ACC112 (cell line): ENCODE measurements at regions not wholly inside any gene's neighbourhood (a gene's known extent, or its start where the extent isn't known, plus 50 kb on each side); places are given as distances from the start of the nearest gene placed in this dataset.
A peak's percentile ranks its signal among the peaks of the same experiment; 100 is the strongest.

ENCODE experiments used
- H2AFZ ChIP-seq: fragments of 200-600 bp; sonication (generic); one replicate; pipeline ENCODE4 v1.6.0; 2017; ENCODE audit warnings: antibody characterized with exemption, low read length; ENCODE audit not compliant: unreplicated experiment
- H3K27ac ChIP-seq: fragments of 200-600 bp; sonication (generic); 2 replicates; pipeline ENCODE4 v1.5.1; 2014; ENCODE audit warnings: low read depth, mild to moderate bottlenecking, antibody characterized with exemption, low read length, moderate library complexity
- H3K27me3 ChIP-seq: fragments of 200-600 bp; sonication (generic); 2 replicates; pipeline ENCODE4 v1.6.1; 2014; ENCODE audit warnings: mild to moderate bottlenecking, antibody characterized with exemption, low read length, moderate library complexity, mixed read lengths; ENCODE audit not compliant: insufficient read depth
- H3K36me3 ChIP-seq: fragments of 200-600 bp; sonication (generic); 2 replicates; pipeline ENCODE4 v1.6.1; 2016; ENCODE audit warnings: mild to moderate bottlenecking, antibody characterized with exemption, low read length, moderate library complexity, mixed read lengths; ENCODE audit not compliant: insufficient read depth
- H3K4me1 ChIP-seq: fragments of 200-600 bp; sonication (generic); one replicate; pipeline ENCODE4 v1.6.1; 2016; ENCODE audit warnings: low read length, mixed read lengths; ENCODE audit not compliant: insufficient read depth, unreplicated experiment, control insufficient read depth
- H3K4me3 ChIP-seq: fragments of 200-600 bp; sonication (generic); 2 replicates; pipeline ENCODE4 v1.5.1; 2014; ENCODE audit warnings: mild to moderate bottlenecking, low read depth, low read length
- H3K79me2 ChIP-seq: fragments of 200-600 bp; sonication (generic); one replicate; pipeline ENCODE4 v1.6.0; 2016; ENCODE audit warnings: low read length; ENCODE audit not compliant: control insufficient read depth, unreplicated experiment, insufficient read depth

DNA sequence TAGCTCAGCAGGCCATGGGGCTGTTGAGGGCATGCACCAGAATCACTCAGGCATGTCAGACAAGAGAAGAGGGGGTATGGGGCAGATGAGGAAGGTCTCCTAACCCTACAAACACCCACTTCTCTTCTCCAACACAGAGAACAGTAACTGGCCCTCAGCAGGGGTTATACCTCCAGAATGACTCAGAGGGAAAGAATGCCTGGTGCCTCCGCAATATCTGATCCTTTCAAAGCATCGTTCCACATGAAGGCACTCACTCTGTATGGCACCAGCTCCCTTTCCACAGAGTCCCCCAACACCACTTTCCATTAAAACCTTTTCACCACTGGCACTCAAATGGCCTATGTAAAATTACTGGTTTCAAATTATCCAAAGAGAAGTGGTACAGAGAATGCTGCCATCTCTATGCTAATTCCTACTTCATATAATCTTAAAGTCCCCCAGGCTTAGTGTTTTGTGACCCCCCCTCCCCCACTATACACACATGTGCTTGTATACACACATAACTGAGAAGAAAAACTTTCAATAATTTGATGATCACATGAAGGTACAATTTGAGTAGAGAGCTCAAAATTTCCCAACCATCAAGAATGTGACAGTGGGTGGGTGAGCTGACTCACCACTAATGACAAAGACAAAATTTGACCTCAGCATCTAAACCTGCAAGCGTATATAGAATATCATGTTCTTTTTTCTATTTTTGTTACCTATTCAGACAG, 91.5 kb downstream of the SIPA1L2 start:
- peak overlapping the region; percentile 55; the same call in 1 of the 2 replicates for H3K4me3 ChIP-seq
- peak overlapping the region; percentile 93 for H3K27ac ChIP-seq
- H3K36me3 ChIP-seq = no peaks in the 10 kb centered on the region
- H3K79me2 ChIP-seq = no peaks in the 10 kb centered on the region
- H3K4me1 ChIP-seq = peaks cover 20% of the 10 kb centered on the region
- H3K27me3 ChIP-seq = no peaks in the 10 kb centered on the region
- no peak overlapping the region for H2AFZ ChIP-seq

DNA sequence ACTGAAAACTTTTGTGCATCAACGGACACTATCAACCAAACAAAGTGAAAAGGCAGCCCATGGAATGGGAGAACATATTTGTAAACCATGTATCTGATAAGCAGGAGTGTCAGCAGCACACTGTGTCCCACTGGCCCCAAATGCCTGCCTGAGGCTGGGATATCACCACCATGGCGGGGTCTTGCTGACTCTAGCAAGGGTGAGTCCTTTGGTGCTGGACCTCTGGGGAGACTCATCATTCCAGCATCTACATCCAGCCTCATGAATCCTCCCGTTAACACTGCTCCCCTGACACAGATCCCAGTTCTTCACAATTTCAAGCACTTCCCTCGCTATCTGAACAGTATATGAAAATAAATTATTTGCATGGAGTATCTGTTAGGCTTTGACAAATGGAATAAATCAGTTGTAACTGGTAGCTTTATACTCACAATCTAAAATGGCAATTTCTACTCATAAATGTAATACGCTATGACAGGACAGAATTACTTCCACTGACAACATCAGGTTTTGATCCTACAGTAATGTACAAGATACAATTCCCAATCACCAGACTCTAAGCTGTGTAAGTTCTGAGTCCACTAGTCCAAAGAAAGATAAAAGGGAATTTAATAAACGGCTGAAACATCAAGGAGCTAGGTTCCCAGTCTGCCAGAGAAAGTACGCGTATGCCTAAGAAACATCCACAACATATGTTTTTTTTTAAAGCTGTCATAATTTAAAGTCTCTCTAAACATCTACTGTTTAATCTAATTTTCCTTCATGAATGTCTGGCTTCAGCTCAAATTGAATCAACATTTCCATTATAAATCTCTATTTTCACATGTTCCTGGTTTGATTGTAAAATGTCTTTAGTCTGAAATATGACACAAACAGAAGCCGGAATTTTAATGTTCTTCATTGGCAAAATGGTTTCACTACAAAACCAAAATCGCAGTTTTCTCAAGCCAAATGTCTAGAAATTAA, 95.1 kb downstream of the SIPA1L2 start:
- H3K4me3 ChIP-seq = no peak overlapping the region
- peaks cover 20% of the 10 kb centered on the region for H3K4me1 ChIP-seq
- H3K79me2 ChIP-seq = no peaks in the 10 kb centered on the region
- H2AFZ ChIP-seq = no peak overlapping the region
- no peak overlapping the region for H3K27ac ChIP-seq
- H3K27me3 ChIP-seq = no peaks in the 10 kb centered on the region
- no peaks in the 10 kb centered on the region for H3K36me3 ChIP-seq

DNA sequence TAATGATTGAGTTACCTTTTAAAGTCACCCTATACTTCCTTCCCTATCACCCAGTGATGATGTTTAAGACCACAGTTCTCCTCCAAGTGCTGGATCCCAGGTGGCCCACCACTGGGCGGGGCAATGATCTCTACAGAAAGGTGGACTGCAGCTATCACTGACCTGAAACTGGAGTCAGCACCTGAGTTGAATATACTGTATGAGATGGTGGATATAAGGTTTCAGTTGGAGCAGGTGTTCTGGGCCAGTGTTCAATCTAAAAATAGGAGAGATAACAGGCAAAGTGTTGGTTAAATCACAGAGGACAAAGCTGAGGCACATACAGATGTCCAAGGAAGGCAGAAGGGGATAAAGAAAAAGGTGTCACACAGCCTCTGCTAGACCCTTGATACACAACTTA, 96.6 kb downstream of the SIPA1L2 start:
- no peaks in the 10 kb centered on the region for H3K79me2 ChIP-seq
- H3K4me1 ChIP-seq = peaks cover 7% of the 10 kb centered on the region
- H3K27me3 ChIP-seq = no peaks in the 10 kb centered on the region
- H3K4me3 ChIP-seq = no peak overlapping the region
- H2AFZ ChIP-seq = no peak overlapping the region
- H3K27ac ChIP-seq = no peak overlapping the region
- no peaks in the 10 kb centered on the region for H3K36me3 ChIP-seq

DNA sequence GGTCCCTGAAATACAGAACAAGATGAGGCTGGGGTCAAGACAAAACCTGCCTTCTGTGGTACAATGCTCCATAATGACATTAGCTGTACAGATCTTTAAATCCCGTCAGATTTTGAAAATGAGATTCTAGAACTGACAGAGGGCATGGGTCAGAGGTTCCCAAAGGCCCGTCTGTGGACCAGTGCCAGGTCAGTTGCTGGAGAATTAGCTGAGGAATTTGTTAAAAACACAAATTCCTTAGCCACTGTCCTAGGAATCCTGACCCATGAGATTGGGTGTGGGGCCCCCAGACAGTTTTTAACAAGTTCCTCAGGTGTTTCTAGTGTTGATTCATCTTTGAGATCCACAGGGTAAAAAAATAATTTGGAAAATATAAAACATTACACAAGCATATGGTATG, 97.0 kb downstream of the SIPA1L2 start:
- H3K79me2 ChIP-seq = no peaks in the 10 kb centered on the region
- H3K36me3 ChIP-seq = no peaks in the 10 kb centered on the region
- no peak overlapping the region for H3K4me3 ChIP-seq
- no peaks in the 10 kb centered on the region for H3K27me3 ChIP-seq
- H2AFZ ChIP-seq = no peak overlapping the region
- H3K4me1 ChIP-seq = peaks cover 3% of the 10 kb centered on the region
- no peak overlapping the region for H3K27ac ChIP-seq

DNA sequence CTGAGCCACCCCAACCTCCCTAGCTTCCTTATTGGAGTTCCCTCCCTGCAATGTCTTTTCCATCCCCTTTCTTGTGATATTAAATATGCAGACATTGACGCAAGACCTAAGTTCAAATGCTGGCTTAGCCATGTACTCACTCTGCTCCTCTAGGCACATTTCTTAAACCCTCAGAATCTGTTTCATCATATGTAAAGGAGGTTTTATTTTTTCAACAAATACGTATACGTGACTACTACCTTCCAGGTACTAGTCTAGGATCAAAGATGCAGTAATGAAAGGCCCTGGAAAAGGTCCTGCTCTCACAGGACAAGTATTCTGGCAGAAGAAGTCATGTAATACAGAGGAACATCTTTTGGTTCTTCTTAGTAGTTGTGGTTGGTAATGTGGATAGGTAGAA, 98.6 kb downstream of the SIPA1L2 start:
- no peak overlapping the region for H3K4me3 ChIP-seq
- no peaks in the 10 kb centered on the region for H3K36me3 ChIP-seq
- H3K79me2 ChIP-seq = no peaks in the 10 kb centered on the region
- no peaks in the 10 kb centered on the region for H3K27me3 ChIP-seq
- H3K27ac ChIP-seq = no peak overlapping the region
- H3K4me1 ChIP-seq = no peaks in the 10 kb centered on the region
- H2AFZ ChIP-seq = no peak overlapping the region

DNA sequence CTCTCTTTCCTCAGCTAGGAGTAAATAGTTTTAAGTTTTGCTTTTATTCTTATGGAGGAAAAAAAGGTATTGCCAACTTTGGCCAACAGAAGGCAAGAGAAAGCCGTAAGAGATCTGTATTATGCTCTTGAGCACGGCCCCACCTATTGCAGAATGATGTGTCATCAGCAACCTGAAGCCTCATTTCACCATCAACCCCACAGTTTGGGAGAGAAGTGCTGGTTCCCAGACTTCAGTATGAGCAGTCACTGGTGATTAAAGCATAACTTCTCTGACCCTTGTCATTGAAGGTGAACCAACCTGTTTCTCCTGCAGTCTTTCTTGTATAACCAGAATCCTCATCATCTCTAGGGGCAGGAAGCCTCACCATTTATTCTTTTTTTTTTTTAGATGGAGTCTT, 100.2 kb downstream of the SIPA1L2 start:
- no peak overlapping the region for H3K27ac ChIP-seq
- no peaks in the 10 kb centered on the region for H3K4me1 ChIP-seq
- no peaks in the 10 kb centered on the region for H3K79me2 ChIP-seq
- H3K27me3 ChIP-seq = no peaks in the 10 kb centered on the region
- no peaks in the 10 kb centered on the region for H3K36me3 ChIP-seq
- H3K4me3 ChIP-seq = no peak overlapping the region
- no peak overlapping the region for H2AFZ ChIP-seq

DNA sequence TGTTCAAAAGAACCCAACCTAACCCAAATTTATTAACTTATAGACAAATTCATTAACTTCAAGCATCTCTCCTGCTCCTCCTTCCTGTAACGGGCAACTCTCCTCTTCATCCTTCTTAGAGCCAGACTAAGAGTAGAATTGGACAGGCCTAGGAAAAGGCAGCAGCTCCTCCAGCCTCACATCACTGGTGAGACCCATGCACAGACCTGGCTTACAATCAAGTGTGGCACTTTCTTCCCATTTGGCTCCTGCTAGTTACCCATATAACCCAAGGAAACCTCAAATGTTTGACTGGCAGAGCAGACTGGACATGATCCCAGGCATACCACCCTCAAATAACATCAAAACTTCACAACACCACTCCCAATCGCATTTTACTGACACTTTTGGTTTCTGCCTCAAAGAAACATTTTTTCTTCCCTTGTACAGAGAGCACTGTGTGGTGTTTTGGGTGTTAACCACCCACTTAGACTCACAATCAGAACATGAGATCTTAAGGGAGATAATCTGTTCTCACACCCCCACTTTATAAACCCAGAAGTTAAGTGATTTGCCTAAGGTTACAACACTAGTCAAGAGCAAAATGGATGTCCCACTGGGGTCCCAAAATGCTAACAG, 101.4 kb downstream of the SIPA1L2 start:
- H3K79me2 ChIP-seq = no peaks in the 10 kb centered on the region
- H3K4me3 ChIP-seq = no peak overlapping the region
- H3K27me3 ChIP-seq = no peaks in the 10 kb centered on the region
- no peak overlapping the region for H3K27ac ChIP-seq
- no peaks in the 10 kb centered on the region for H3K36me3 ChIP-seq
- no peak overlapping the region for H2AFZ ChIP-seq
- peaks cover 8% of the 10 kb centered on the region for H3K4me1 ChIP-seq

DNA sequence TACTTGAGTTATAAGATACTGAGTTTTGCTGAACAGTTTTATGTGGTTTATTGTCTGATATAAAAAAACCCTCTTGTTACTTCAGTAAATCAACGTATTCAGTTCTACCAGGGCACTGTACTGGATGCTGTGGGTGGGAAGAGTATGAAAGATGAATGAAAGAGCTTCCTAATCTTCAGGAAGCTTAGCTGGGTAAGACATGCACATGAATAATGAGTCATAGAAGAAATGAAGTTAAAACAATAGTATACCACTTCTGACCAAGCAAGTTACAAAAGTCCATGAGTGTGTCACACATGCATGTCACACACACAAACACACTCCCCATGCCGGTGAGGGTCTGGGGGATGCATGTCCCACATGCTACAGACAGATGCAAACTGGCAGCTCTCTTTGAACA, 105.9 kb downstream of the SIPA1L2 start:
- H3K4me1 ChIP-seq = peaks cover 24% of the 10 kb centered on the region
- H3K27me3 ChIP-seq = no peaks in the 10 kb centered on the region
- peak overlapping the region; percentile 53; the same call in 1 of the 2 replicates for H3K27ac ChIP-seq
- 0 out of 2 replicates have a peak overlapping the region, but pooled peaks have one; percentile 9 for H3K4me3 ChIP-seq
- H3K79me2 ChIP-seq = no peaks in the 10 kb centered on the region
- H3K36me3 ChIP-seq = no peaks in the 10 kb centered on the region
- peak overlapping the region; percentile 86 for H2AFZ ChIP-seq

DNA sequence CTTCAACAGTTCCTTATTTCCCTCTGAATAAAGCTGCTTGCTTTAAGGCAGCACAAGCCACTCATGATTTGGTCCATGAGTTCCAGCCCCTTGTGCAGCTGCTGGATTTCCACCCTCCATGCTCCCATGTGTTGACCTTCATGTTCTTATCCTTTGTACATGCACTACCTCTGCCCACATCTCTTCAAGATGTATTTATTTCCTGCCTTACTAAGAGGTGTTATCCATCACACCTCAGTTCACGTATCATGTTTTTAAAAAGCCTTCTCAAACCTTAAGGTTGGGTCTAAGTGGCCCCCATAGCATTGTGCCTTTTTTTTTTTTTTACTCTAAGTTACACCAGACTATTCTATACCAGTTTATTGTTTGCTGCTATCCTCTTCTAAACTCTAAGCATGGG, 107.7 kb downstream of the SIPA1L2 start:
- Histone ChIP-seq H2AFZ (no peak overlapping the region), H3K79me2 (no peaks in the 10 kb centered on the region), H3K27me3 (no peaks in the 10 kb centered on the region), H3K27ac (no peak overlapping the region), H3K36me3 (no peaks in the 10 kb centered on the region), H3K4me1 (peaks cover 24% of the 10 kb centered on the region), H3K4me3 (no peak overlapping the region)

DNA sequence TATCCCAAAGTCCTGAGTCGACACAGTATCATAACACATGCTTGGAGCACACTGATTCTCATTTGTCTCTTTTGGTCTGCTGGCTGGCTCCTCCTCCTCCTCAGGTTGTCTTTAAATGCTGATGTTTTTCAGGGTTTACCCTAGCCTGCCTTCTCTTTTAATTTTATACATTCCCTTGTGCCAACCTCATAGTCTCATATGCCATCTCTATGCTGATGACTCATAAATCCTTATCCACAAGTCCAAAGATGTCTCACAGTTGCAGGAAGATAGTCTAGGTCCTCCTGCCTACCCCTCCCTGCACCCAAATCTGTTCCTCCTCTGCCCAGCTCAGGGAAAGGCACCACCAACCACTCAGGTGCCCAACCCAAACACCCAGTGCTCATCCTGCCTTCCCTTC, 108.3 kb downstream of the SIPA1L2 start:
- no peaks in the 10 kb centered on the region for H3K79me2 ChIP-seq
- no peaks in the 10 kb centered on the region for H3K27me3 ChIP-seq
- no peak overlapping the region for H2AFZ ChIP-seq
- H3K4me1 ChIP-seq = peaks cover 24% of the 10 kb centered on the region
- no peak overlapping the region for H3K27ac ChIP-seq
- no peaks in the 10 kb centered on the region for H3K36me3 ChIP-seq
- H3K4me3 ChIP-seq = no peak overlapping the region
